Heart left ventricle (tissue), 16 donors: ENCODE measurements at regions not wholly inside any gene's neighbourhood (a gene's known extent, or its start where the extent isn't known, plus 50 kb on each side); places are given as distances from the start of the nearest gene placed in this dataset.

Experiments
- ATAC-seq, 4 donors: fragments of 200-7000 bp; cut with Tn5 transposase; one replicate each; pipeline ENCODE4 v1.9.1; 2020 to 2022; ENCODE audit warnings: moderate library complexity in 4 of 4, mild to moderate bottlenecking in 3 of 4, moderate number of reproducible peaks in 1 of 4
- DNase-seq, 5 donors: peaks; one replicate each; pipeline ENCODE4 v3.0.0-alpha.2; 2020
- H3K27ac ChIP-seq, 12 donors: fragments of 200-600 bp; sonication (generic) in 4 of 12; one replicate each; pipeline versions ENCODE4 v1.5.0 to v1.8.0; 2016 to 2022; ENCODE audit warnings: mild to moderate bottlenecking in 2 of 12
- H3K27me3 ChIP-seq, 9 donors: fragments of 200-600 bp; sonication (generic) in 2 of 9; one replicate each; pipeline versions ENCODE4 v1.5.1 to v1.8.0; 2016 to 2022; ENCODE audit warnings: mild to moderate bottlenecking in 3 of 9
- H3K36me3 ChIP-seq, 9 donors: fragments of 200-600 bp; sonication (generic) in 2 of 9; one replicate each; pipeline versions ENCODE4 v1.5.0 to v1.8.0; 2018 to 2022; ENCODE audit warnings: mild to moderate bottlenecking in 2 of 9
- H3K4me1 ChIP-seq, 12 donors: fragments of 200-600 bp; sonication (generic) in 4 of 12; one replicate each; pipeline versions ENCODE4 v1.5.0 to v1.8.0; 2016 to 2022; ENCODE audit warnings: mild to moderate bottlenecking in 3 of 12
- H3K4me3 ChIP-seq, 12 donors: fragments of 200-600 bp; sonication (generic) in 4 of 12; one replicate each; pipeline versions ENCODE4 v1.5.0 to v1.8.0; 2017 to 2022; ENCODE audit warnings: mild to moderate bottlenecking in 9 of 12, moderate library complexity in 4 of 12
- H3K9me3 ChIP-seq, 12 donors: fragments of 200-600 bp; sonication (generic) in 4 of 12; one replicate each; pipeline versions ENCODE4 v1.5.0 to v1.8.0; 2016 to 2022; ENCODE audit warnings: mild to moderate bottlenecking in 1 of 12
- CTCF ChIP-seq, 12 donors: fragments of 200-600 bp; sonication (generic) in 4 of 12; IDR thresholded peaks; one replicate each; pipeline versions ENCODE4 v1.5.0 to v1.8.0; 2018 to 2022; ENCODE audit warnings: antibody characterized with exemption in 12 of 12, mild to moderate bottlenecking in 5 of 12
- POLR2A ChIP-seq, 2 donors: fragments of 450-650 bp; IDR thresholded peaks; one replicate each; pipeline ENCODE4 v1.6.1; 2017; ENCODE audit warnings: antibody characterized with exemption in 2 of 2, mild to moderate bottlenecking in 2 of 2, moderate library complexity in 2 of 2
- WGBS, 4 donors: extraction: QIAGEN DNeasy Blood & Tissue Kit in 2 of 4; methylation state at CpG; one replicate each; pipeline versions ENCODE4 v1.1.5 to v1.1.7; 2013 to 2018; 5-methylcytosine and 5-hydroxymethylcytosine counted together
- intact Hi-C, 10 donors: fragments of 100-400 bp; cut with DNase I; formaldehyde crosslinking; loops; one replicate each; pipeline versions ENCODE4 v1.11.1 to v1.14.2; 2022
- donor health status: ischemic (EF 13 %, LVEDD 7.1; RV severe dilation, severe dysfunction).
- donor health status: healthy with polysubstance abuse.
- donor health status: DM: no; HTN: yes; CAD: no.
- donor health status: DM: no; HTN: no; CAD: no.
- donor health status: ischemic (EF 25% LVEDD 6.9; RV normal size, moderate dysfunction).
- donor health status: ischemic (EF 25% LVEDD 5.7; RV mildly dilated, moderate dysfunction).
- donor health status: healthy.
- donor health status: DM: yes; HTN: yes; CAD: no.
- donor health status: ischemic (EF 35%, LVEDD 5.7; RV mildly dilated, moderate dysfunction).
- donor health status: nonischemic (EF 11% LVEDD 7.7; RV severe dilation, severe dysfunction).
- donor health status: DM: yes; HTN: yes; CAD: no.
- donor health status: PGD.
- donor health status: ischemic (EF 29% LVEDD 5.4; RV normal size, mild dysfunction).
- donor health status: nonischemic (EF 23%, LVEDD 6.1; RV moderate dilation, normal function).

GRCh38 chr6:54646951-54647664 lies 199.5 kb upstream of the FAM83B start:
- Histone ChIP-seq H3K36me3 (no peaks in the 10 kb centered on the region), H3K27me3 (no peaks in the 10 kb centered on the region), H3K9me3 (peaks cover 0 to 2% (median 0%) of the 10 kb centered on the region in 12 donors), H3K4me1 (no peaks in the 10 kb centered on the region), H3K4me3 (no peak overlapping the region), H3K27ac (peak overlapping the region in 1 of 12 donors; percentile 0)
- intact Hi-C loops = no loop called here
- ATAC-seq = no peak
- 67 to 75% (median 70%) methylated on average over 8 of the region's 8 CpGs for WGBS, 4 donors
- TF ChIP-seq CTCF (IDR thresholded peaks at IDR 0.05) (no peak), POLR2A (IDR thresholded peaks at IDR 0.05) (no peak)
- no peak for DNase-seq

- ATAC-seq (no peak), DNase-seq (no peak)
- no peaks in the 10 kb centered on the region for H3K36me3 ChIP-seq
- no peak overlapping the region for H3K4me3 ChIP-seq
- intact Hi-C loops = no loop called here
- no peak for TF ChIP-seq POLR2A (IDR thresholded peaks at IDR 0.05)
- TF ChIP-seq CTCF (IDR thresholded peaks at IDR 0.05) = no peak
- peaks cover 0 to 2% (median 0%) of the 10 kb centered on the region in 12 donors for H3K9me3 ChIP-seq
- H3K4me1 ChIP-seq = no peaks in the 10 kb centered on the region
- H3K27me3 ChIP-seq = no peaks in the 10 kb centered on the region
- no peak overlapping the region for H3K27ac ChIP-seq
Measured at GRCh38 chr6:54654381-54654780, 192.2 kb upstream of the FAM83B start.

- ATAC-seq = no peak
- Histone ChIP-seq H3K27me3 (no peaks in the 10 kb centered on the region), H3K27ac (no peak overlapping the region), H3K4me1 (no peaks in the 10 kb centered on the region), H3K9me3 (no peaks in the 10 kb centered on the region), H3K36me3 (no peaks in the 10 kb centered on the region), H3K4me3 (no peak overlapping the region)
- 76 to 94% (median 80%) methylated on average over 1 of the region's 1 CpG for WGBS, 4 donors
- intact Hi-C loops = no loop called here
- no peak for DNase-seq
- TF ChIP-seq CTCF (IDR thresholded peaks at IDR 0.05) (no peak), POLR2A (IDR thresholded peaks at IDR 0.05) (no peak)
Measured at GRCh38 chr6:54655162-54655561, 191.4 kb upstream of the FAM83B start.

GRCh38 chr6:54665278-54665677 lies 181.3 kb upstream of the FAM83B start:
- H3K27me3 ChIP-seq = no peaks in the 10 kb centered on the region
- H3K9me3 ChIP-seq = peaks cover 0 to 27% (median 11%) of the 10 kb centered on the region in 12 donors
- DNase-seq (no peak), ATAC-seq (no peak)
- H3K4me1 ChIP-seq = no peaks in the 10 kb centered on the region
- H3K27ac ChIP-seq = no peak overlapping the region
- H3K36me3 ChIP-seq = no peaks in the 10 kb centered on the region
- no peak overlapping the region for H3K4me3 ChIP-seq
- TF ChIP-seq POLR2A (IDR thresholded peaks at IDR 0.05) = no peak
- no peak for TF ChIP-seq CTCF (IDR thresholded peaks at IDR 0.05)
- intact Hi-C loops = no loop called here
